HL-60/S4 treated with retinoic acid at 250 ng/mL for 4 days and 3 days (cell line): ENCODE measurements at regions not wholly inside any gene's neighbourhood (a gene's known extent, or its start where the extent isn't known, plus 50 kb on each side); places are given as distances from the start of the nearest gene placed in this dataset.

ENCODE experiments used
- in situ Hi-C: fragments of 300-500 bp; cut with MboI; formaldehyde crosslinking; loops from 2 replicates; pipeline ENCODE4 v1.7.0; 2022; ENCODE audit warnings: low sequenced_read_pairs

GRCh38 chr7:41383596-41383995 lies 319.3 kb downstream of the INHBA start:
- in situ Hi-C loops = no loop called here

DNA sequence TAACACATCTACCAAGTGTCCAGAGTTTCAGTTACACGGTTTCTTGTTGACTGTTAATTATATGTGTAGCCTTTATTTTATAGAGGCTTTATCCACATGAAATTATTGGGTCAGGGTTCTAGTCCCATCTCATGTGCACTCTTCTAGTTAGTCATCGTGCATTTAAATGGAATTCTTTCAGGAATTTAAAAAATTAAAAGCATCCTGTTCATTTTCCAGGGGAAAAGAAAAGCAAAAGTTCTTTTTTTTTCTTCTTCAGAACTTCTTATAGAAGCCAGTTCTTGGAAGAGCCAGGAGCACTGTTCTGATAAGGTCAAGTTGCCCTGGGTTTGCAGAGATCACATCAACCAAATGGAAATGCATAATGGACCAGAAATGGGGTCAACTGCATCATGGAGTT lies 324.7 kb downstream of the INHBA start:
- in situ Hi-C loops = no loop called here

DNA sequence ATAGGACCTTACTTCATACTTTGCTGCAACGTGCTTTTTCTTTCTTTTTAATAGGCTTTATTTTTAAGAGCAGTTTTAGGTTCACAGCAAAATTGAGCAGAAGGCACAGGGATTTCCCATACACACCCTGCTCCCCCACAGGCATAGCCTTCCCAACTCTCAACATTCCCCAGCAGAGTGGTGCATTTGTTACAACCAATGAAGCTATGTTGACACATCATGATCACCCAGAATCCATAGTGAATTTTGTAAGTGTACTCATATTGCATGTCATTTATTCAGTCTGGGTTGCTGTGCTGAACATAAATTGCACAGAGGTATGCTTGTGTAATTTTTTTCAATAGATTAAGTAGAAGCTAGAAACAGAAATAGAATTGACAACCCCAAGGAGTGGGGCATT lies 327.3 kb downstream of the INHBA start:
- in situ Hi-C loops = no loop called here

GRCh38 chr7:41374150-41374848 lies 328.6 kb downstream of the INHBA start:
- in situ Hi-C loops = no loop called here

GRCh38 chr7:41367967-41368882 lies 334.7 kb downstream of the INHBA start:
- in situ Hi-C loops = no loop called here

- in situ Hi-C loops = no loop called here
Observed at GRCh38 chr7:41351091-41351490, 351.8 kb downstream of the INHBA start.

DNA sequence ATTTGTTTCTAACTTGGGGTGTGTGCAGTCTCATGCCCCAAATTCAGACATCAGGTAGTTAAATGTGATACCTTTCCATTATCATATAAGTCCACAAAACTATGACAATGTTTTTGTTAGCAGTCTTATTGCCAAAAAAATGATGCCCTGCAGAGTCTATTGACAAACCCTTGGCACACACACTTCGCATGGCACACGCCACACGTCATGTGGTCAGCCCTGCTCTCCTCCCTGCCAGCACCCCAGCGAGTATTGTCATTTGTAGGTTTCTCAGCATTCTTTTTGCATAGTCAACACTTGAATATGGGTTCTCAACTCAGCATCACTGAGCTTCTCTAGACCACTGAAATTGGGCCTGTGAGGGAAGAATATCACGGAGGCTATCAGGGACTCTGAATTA lies 356.0 kb downstream of the INHBA start:
- in situ Hi-C loops = no loop called here

- in situ Hi-C loops = no loop called here
Observed at GRCh38 chr7:41339913-41340676, 362.8 kb downstream of the INHBA start.

- in situ Hi-C loops = no loop called here
Observed at GRCh38 chr7:41336981-41337380, 365.9 kb downstream of the INHBA start.

DNA sequence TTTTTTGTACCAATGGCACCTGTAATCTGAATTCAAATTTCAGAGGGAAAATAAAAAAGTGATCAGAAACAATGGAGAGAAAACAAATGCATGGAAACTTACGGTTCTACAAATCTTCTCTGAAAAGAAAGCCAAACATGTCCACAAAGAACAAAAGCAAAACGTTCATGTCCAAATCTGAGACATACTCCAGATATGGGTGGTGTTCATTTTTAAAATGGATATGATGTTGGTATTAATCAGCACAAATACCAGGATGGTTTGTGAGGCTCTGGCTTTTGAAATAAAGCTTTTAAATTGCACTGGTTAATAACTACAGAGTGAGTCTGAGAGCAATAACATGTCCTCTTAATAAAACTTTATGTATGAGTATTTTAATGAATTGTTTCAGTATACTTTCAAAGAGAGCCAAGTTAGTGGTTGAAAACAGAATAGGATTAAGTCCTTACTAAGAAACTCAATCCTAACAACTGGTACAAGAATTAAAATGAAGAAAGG lies 366.4 kb downstream of the INHBA start:
- in situ Hi-C loops = no loop called here

DNA sequence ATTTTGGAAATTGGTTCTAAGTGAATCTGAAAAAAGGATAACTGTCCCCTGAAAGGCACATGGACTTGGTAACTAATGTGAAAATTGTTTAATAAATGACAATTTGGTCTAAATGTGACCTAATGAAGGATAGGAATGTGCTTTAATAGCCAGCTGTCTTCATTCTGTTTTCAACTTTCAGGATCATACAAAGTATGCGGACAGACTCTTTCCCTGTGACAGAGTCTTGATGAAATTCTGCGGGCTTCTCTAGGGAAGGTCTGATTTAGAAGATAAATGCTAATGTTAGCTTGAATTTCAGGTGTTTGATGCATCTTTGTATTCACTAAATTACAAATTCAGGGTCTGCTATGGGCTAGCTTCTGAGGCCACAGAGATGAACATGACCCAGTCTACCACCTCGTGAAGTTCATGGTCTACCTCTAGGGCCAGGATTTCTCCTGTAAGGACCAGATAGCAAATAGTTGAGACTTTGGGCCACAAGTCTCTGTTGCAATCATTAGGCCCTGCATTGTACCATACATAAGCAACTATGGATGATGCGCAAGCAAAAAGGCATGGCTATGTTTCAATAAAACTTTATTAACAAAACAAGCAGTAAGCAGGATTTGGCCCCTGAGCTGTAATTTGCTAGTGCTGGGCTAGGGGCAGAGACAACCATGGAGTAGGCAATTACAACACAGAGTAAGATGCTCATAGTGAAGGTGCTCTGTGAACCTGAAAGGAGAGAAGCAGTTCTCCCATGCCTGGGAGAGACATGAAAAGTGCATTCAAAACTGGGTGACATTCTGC lies 368.6 kb downstream of the INHBA start:
- in situ Hi-C loops = no loop called here

- in situ Hi-C loops = no loop called here
Observed at GRCh38 chr7:41333511-41333910, 369.4 kb downstream of the INHBA start.

DNA sequence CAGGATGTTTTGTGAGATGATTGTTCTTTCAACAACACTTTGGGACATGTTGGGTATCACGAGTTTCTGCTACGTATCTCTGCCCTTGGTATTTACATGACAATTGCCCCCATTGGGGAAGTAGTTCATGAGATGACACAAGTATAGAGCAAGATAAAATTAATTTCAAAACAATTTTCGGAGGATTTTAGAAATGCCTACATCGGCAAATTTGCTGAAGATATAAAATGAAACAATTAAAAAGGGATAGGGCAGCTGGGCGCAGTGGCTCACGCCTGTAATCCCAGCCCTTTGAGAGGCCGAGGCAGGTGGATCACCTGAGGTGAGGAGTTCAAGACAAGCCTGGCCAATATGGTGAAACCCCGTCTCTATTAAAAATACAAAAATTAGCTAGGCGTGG lies 371.7 kb downstream of the INHBA start:
- in situ Hi-C loops = no loop called here

GRCh38 chr7:41328544-41328943 lies 374.3 kb downstream of the INHBA start:
- in situ Hi-C loops = no loop called here

GRCh38 chr7:41328131-41328530 lies 374.8 kb downstream of the INHBA start:
- in situ Hi-C loops = no loop called here

- in situ Hi-C loops = no loop called here
Observed at GRCh38 chr7:41326616-41327015, 376.3 kb downstream of the INHBA start.

- in situ Hi-C loops = no loop called here
Observed at GRCh38 chr7:41323806-41324205, 379.1 kb downstream of the INHBA start.

DNA sequence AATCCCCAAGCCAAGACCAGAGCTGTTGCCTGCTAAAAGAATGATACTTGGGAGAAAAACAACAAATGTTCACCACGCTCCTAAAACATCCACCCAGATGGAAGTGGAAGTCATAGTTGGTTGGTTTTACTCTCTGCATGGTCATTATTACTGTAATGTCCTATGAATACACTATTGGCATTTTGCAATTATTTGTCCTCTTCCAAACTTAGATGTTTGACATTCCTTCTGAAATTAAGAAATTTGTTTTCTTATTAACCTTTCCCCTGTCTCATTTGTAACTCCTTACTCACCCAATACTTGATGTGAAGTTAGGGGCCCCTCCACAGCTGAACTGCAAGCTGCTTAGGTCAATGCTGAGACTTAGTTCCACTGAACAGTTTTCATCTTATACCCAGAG lies 383.3 kb downstream of the INHBA start:
- in situ Hi-C loops = no loop called here

GRCh38 chr7:41316410-41316809 lies 386.5 kb downstream of the INHBA start:
- in situ Hi-C loops = no loop called here

- in situ Hi-C loops = no loop called here
Observed at GRCh38 chr7:41315764-41316163, 387.1 kb downstream of the INHBA start.

- in situ Hi-C loops = no loop called here
Observed at GRCh38 chr7:41313171-41313570, 389.7 kb downstream of the INHBA start.
